Smooth muscle cell (in vitro differentiated cells): ENCODE measurements at regions not wholly inside any gene's neighbourhood (a gene's known extent, or its start where the extent isn't known, plus 50 kb on each side); places are given as distances from the start of the nearest gene placed in this dataset.

Source experiments
- DNase-seq: peaks from one replicate; lab custom pipeline; 2025; ENCODE audit not compliant: unreplicated experiment; lab: John Stamatoyannopoulos, UW
- H2AFZ ChIP-seq: fragments of 200-600 bp; sonication (generic); 2 replicates; pipeline ENCODE4 v1.6.0; 2016; ENCODE audit warnings: antibody characterized with exemption, low read depth, mild to moderate bottlenecking
- H3F3A ChIP-seq: fragments of 200-600 bp; sonication (generic); 2 replicates; pipeline ENCODE4 v1.6.0; 2017; ENCODE audit warnings: antibody characterized with exemption, low read depth
- H3K27ac ChIP-seq: fragments of 200-600 bp; sonication (generic); 2 replicates; pipeline ENCODE4 v1.5.1; 2016; ENCODE audit warnings: low read depth, mild to moderate bottlenecking
- H3K27me3 ChIP-seq: fragments of 200-600 bp; sonication (generic); 2 replicates; pipeline ENCODE4 v1.6.1; 2016; ENCODE audit warnings: low read depth, mild to moderate bottlenecking
- H3K36me3 ChIP-seq: fragments of 200-600 bp; sonication (generic); 2 replicates; pipeline ENCODE4 v1.5.1; 2016; ENCODE audit warnings: low read depth
- H3K4me1 ChIP-seq: fragments of 200-600 bp; sonication (generic); 2 replicates; pipeline ENCODE4 v1.5.1; 2016; ENCODE audit warnings: low read depth
- H3K4me2 ChIP-seq: fragments of 200-600 bp; sonication (generic); 2 replicates; pipeline ENCODE4 v1.6.0; 2016; ENCODE audit warnings: mild to moderate bottlenecking
- H3K4me3 ChIP-seq: fragments of 200-600 bp; sonication (generic); 2 replicates; pipeline ENCODE4 v1.5.1; 2016; ENCODE audit warnings: mild to moderate bottlenecking
- H3K79me2 ChIP-seq: fragments of 200-600 bp; sonication (generic); 2 replicates; pipeline ENCODE4 v1.6.0; 2016; ENCODE audit warnings: low read depth, mild to moderate bottlenecking
- H3K9ac ChIP-seq: fragments of 200-600 bp; sonication (generic); 2 replicates; pipeline ENCODE4 v1.6.0; 2016; ENCODE audit warnings: low read depth
- H3K9me3 ChIP-seq: fragments of 200-600 bp; sonication (generic); replicated peaks from 2 replicates; pipeline ENCODE4 v1.5.1; 2016; ENCODE audit warnings: low read depth
- H4K20me1 ChIP-seq: fragments of 200-600 bp; sonication (generic); 2 replicates; pipeline ENCODE4 v1.6.0; 2016; ENCODE audit warnings: low read depth
- CTCF ChIP-seq: fragments of 200-600 bp; sonication (generic); IDR thresholded peaks from 2 replicates; pipeline ENCODE4 v1.5.1; 2017; ENCODE audit warnings: borderline replicate concordance, mild to moderate bottlenecking, antibody characterized with exemption; ENCODE audit not compliant: insufficient read depth, poor library complexity, severe bottlenecking
- WGBS: methylation state at CpG from one replicate; pipeline ENCODE4 v1.1.7; 2016; ENCODE audit warnings: low lambda C conversion rate; 5-methylcytosine and 5-hydroxymethylcytosine counted together

GRCh38 chr7:91424371-91424770 is 160.1 kb downstream of the FZD1 start:
- Histone ChIP-seq H3K79me2 (no peaks in the 10 kb centered on the region), H3K9ac (no peak overlapping the region), H3K4me2 (no peak overlapping the region), H3K27ac (no peak overlapping the region), H3K4me3 (no peak overlapping the region), H3K27me3 (no peaks in the 10 kb centered on the region), H4K20me1 (no peaks in the 10 kb centered on the region), H3K9me3 (no peaks in the 10 kb centered on the region), H3F3A (no peaks in the 10 kb centered on the region), H3K4me1 (no peaks in the 10 kb centered on the region), H3K36me3 (no peaks in the 10 kb centered on the region), H2AFZ (no peak overlapping the region)
- TF ChIP-seq CTCF, result no peak
- no peak for DNase-seq
- 78% methylated on average over 1 of the region's 1 CpG for WGBS

- WGBS, result 85% methylated on average over 6 of the region's 6 CpGs
Observed at GRCh38 chr7:91425149-91425548, 160.9 kb downstream of the FZD1 start.

GRCh38 chr7:91427051-91427450 is 162.8 kb downstream of the FZD1 start:
- Histone ChIP-seq H3K27ac (no peak overlapping the region), H3K4me2 (no peak overlapping the region), H3K36me3 (no peaks in the 10 kb centered on the region), H3F3A (no peaks in the 10 kb centered on the region), H3K4me3 (no peak overlapping the region), H3K4me1 (no peaks in the 10 kb centered on the region), H3K9me3 (no peaks in the 10 kb centered on the region), H2AFZ (no peak overlapping the region), H3K79me2 (no peaks in the 10 kb centered on the region), H3K27me3 (no peaks in the 10 kb centered on the region), H4K20me1 (no peaks in the 10 kb centered on the region), H3K9ac (no peak overlapping the region)
- no peak for TF ChIP-seq CTCF
- no peak for DNase-seq

More at GRCh38 chr7:91425149-91425548, 160.9 kb downstream of the FZD1 start:
- H3F3A ChIP-seq, result no peaks in the 10 kb centered on the region
- H4K20me1 ChIP-seq, result no peaks in the 10 kb centered on the region
- no peaks in the 10 kb centered on the region for H3K79me2 ChIP-seq
- H3K27me3 ChIP-seq, result no peaks in the 10 kb centered on the region
- H3K4me1 ChIP-seq, result no peaks in the 10 kb centered on the region
- H3K27ac ChIP-seq, result no peak overlapping the region
- no peaks in the 10 kb centered on the region for H3K36me3 ChIP-seq
- no peak overlapping the region for H2AFZ ChIP-seq
- H3K9me3 ChIP-seq, result no peaks in the 10 kb centered on the region
- no peak overlapping the region for H3K9ac ChIP-seq
- no peak overlapping the region for H3K4me3 ChIP-seq
- no peak for DNase-seq
- TF ChIP-seq CTCF, result no peak
- H3K4me2 ChIP-seq, result no peak overlapping the region

- no peaks in the 10 kb centered on the region for H3K27me3 ChIP-seq
- no peak for DNase-seq
- no peaks in the 10 kb centered on the region for H3K9me3 ChIP-seq
- H3K4me1 ChIP-seq, result no peaks in the 10 kb centered on the region
- H3F3A ChIP-seq, result no peaks in the 10 kb centered on the region
- no peak overlapping the region for H3K4me2 ChIP-seq
- H3K36me3 ChIP-seq, result no peaks in the 10 kb centered on the region
- WGBS, result 88% methylated on average over 1 of the region's 1 CpG
- H3K79me2 ChIP-seq, result no peaks in the 10 kb centered on the region
- no peak for TF ChIP-seq CTCF
- no peak overlapping the region for H3K9ac ChIP-seq
- H4K20me1 ChIP-seq, result no peaks in the 10 kb centered on the region
- H2AFZ ChIP-seq, result no peak overlapping the region
- H3K4me3 ChIP-seq, result no peak overlapping the region
- H3K27ac ChIP-seq, result no peak overlapping the region
Observed at GRCh38 chr7:91431601-91432000, 167.4 kb downstream of the FZD1 start.
